ENCODE measurements at regions not wholly inside any gene's neighbourhood (a gene's known extent, or its start where the extent isn't known, plus 50 kb on each side); places are given as distances from the start of the nearest gene placed in this dataset.

GRCh38 chr1:199112365-199112764, 473.5 kb downstream of the PTPRC start:
- Histone ChIP-seq H3K4me1 (no peaks in the 10 kb centered on the region), H3K4me3 (no peak overlapping the region), H3K27ac (no peak overlapping the region), H3K36me3 (no peaks in the 10 kb centered on the region), H3K9me3 (no peaks in the 10 kb centered on the region), H3K27me3 (no peaks in the 10 kb centered on the region)
- intact Hi-C loops (cut with DNase I), result no loop called here
- TF ChIP-seq CTCF (IDR thresholded peaks at IDR 0.05), result no peak
- DNase-seq (no peak), ATAC-seq (no peak)

GRCh38 chr1:199113265-199113869, 474.5 kb downstream of the PTPRC start:
- Histone ChIP-seq H3K4me3 (no peak overlapping the region), H3K4me1 (no peaks in the 10 kb centered on the region), H3K27ac (no peak overlapping the region), H3K9me3 (no peaks in the 10 kb centered on the region), H3K27me3 (no peaks in the 10 kb centered on the region), H3K36me3 (no peaks in the 10 kb centered on the region)
- TF ChIP-seq CTCF (IDR thresholded peaks at IDR 0.05), result peak; percentile 73
- DNase-seq (peak; percentile 72), ATAC-seq (peak; percentile 92)
- intact Hi-C loops (cut with DNase I), result no loop called here

- Histone ChIP-seq H3K27me3 (no peaks in the 10 kb centered on the region), H3K27ac (no peak overlapping the region), H3K36me3 (no peaks in the 10 kb centered on the region), H3K9me3 (no peaks in the 10 kb centered on the region), H3K4me3 (no peak overlapping the region), H3K4me1 (no peaks in the 10 kb centered on the region)
- DNase-seq (no peak), ATAC-seq (no peak)
- TF ChIP-seq CTCF (IDR thresholded peaks at IDR 0.05), result no peak
- intact Hi-C loops (cut with DNase I), result no loop called here
These were observed 477.6 kb downstream of the PTPRC start for GRCh38 chr1:199116488-199116887.

GRCh38 chr1:199121047-199121446, 482.2 kb downstream of the PTPRC start:
- no peak overlapping the region for H3K4me3 ChIP-seq
- TF ChIP-seq CTCF (IDR thresholded peaks at IDR 0.05), result no peak
- no peaks in the 10 kb centered on the region for H3K27me3 ChIP-seq
- no peaks in the 10 kb centered on the region for H3K4me1 ChIP-seq
- ATAC-seq, result no peak
- no peaks in the 10 kb centered on the region for H3K9me3 ChIP-seq
- no peak for DNase-seq
- intact Hi-C loops (cut with DNase I), result no loop called here
- no peaks in the 10 kb centered on the region for H3K36me3 ChIP-seq
- H3K27ac ChIP-seq, result no peak overlapping the region

GRCh38 chr1:199122085-199122484, 483.2 kb downstream of the PTPRC start:
- ATAC-seq (no peak), DNase-seq (no peak)
- no peak overlapping the region for H3K27ac ChIP-seq
- no peaks in the 10 kb centered on the region for H3K36me3 ChIP-seq
- H3K27me3 ChIP-seq, result no peaks in the 10 kb centered on the region
- no peaks in the 10 kb centered on the region for H3K4me1 ChIP-seq
- no peak for TF ChIP-seq CTCF (IDR thresholded peaks at IDR 0.05)
- intact Hi-C loops (cut with DNase I), result no loop called here
- H3K4me3 ChIP-seq, result no peak overlapping the region
- no peaks in the 10 kb centered on the region for H3K9me3 ChIP-seq

Measured in upper lobe of right lung (tissue), 1 donor.